Endothelial cell of umbilical vein (primary cell): ENCODE measurements at regions not wholly inside any gene's neighbourhood (a gene's known extent, or its start where the extent isn't known, plus 50 kb on each side); places are given as distances from the start of the nearest gene placed in this dataset.

Source experiments
- BruUV-seq: library from RNA; stranded (reverse); fragments of 400-500 nt; replicated peaks from 2 replicates; lab custom pipeline; 2021; lab: Mats Ljungman, UMichigan
- CTCF ChIA-PET: fragments of 300-600, 350-600 bp; sonication (Branson Sonifier 250); formaldehyde crosslinking; loops from one replicate; lab custom pipeline; 2021; ENCODE audit warnings: antibody characterized with exemption, inconsistent platforms; lab: Charles Lee
- POLR2A ChIA-PET: fragments of 300-600, 350-600 bp; sonication (Branson Sonifier 250); formaldehyde crosslinking; loops from one replicate; lab custom pipeline; 2021; ENCODE audit warnings: antibody characterized with exemption, inconsistent platforms; lab: Charles Lee
- DNase-seq: peaks from one replicate; pipeline ENCODE4 v3.0.0-alpha.2; 2011; ENCODE audit warnings: low read depth, low spot score
- FAIRE-seq: peaks from 2 replicates; lab custom pipeline; 2011; peaks lifted over from hg19 to GRCh38; lab: Jason Lieb, UNC
- H2AFZ ChIP-seq: 2 replicates; pipeline ENCODE4 v1.6.0; 2012; ENCODE audit warnings: low read depth, low read length, control low read depth, inconsistent platforms
- H3K27ac ChIP-seq: 2 replicates; pipeline ENCODE4 v1.5.1; 2011; ENCODE audit warnings: low read depth, mild to moderate bottlenecking, control low read depth, low read length, moderate library complexity; ENCODE audit not compliant: insufficient read depth
- H3K27me3 ChIP-seq, 2 experiments: 2 replicates each; pipeline versions ENCODE4 v1.6.0 to v1.6.1; 2011; ENCODE audit warnings: low read length in 2 of 2, mixed read lengths in 1 of 2; ENCODE audit not compliant: control insufficient read depth in 2 of 2, insufficient read depth in 2 of 2
- H3K36me3 ChIP-seq, 2 experiments: 2 replicates in 1 of 2; 3 replicates in 1 of 2; pipeline ENCODE4 v1.5.1; 2011; ENCODE audit warnings: low read length in 2 of 2, mild to moderate bottlenecking in 1 of 2, moderate library complexity in 1 of 2; ENCODE audit not compliant: control insufficient read depth in 2 of 2, insufficient read depth in 2 of 2; ENCODE audit errors: extremely low read depth in 1 of 2
- H3K4me1 ChIP-seq: 3 replicates; pipeline ENCODE4 v1.5.1; 2011; ENCODE audit warnings: mild to moderate bottlenecking, low read length; ENCODE audit not compliant: control insufficient read depth, insufficient read depth; ENCODE audit errors: extremely low read depth
- H3K4me2 ChIP-seq: 2 replicates; pipeline ENCODE4 v1.6.1; 2011; ENCODE audit warnings: low read length, control low read depth, mixed read lengths; ENCODE audit not compliant: insufficient read depth
- H3K4me3 ChIP-seq, 3 experiments: fragments of 200-600 bp in 1 of 3; sonication (generic), shearing (Covaris generic) in 1 of 3; replicated peaks in 1 of 3; 2 replicates each; pipeline ENCODE4 v1.5.1; 2011 to 2016; ENCODE audit warnings: control low read depth in 3 of 3, low read length in 3 of 3, mild to moderate bottlenecking in 2 of 3, inconsistent platforms in 1 of 3, low read depth in 1 of 3, moderate library complexity in 1 of 3; ENCODE audit not compliant: insufficient read depth in 1 of 3
- H3K79me2 ChIP-seq: 2 replicates; pipeline ENCODE4 v1.6.0; 2012; ENCODE audit warnings: low read length, inconsistent platforms; ENCODE audit not compliant: control insufficient read depth, insufficient read depth
- H3K9ac ChIP-seq: replicated peaks from 2 replicates; pipeline ENCODE3; 2011; ENCODE audit warnings: low read length, control low read depth; ENCODE audit not compliant: insufficient read depth; ENCODE audit errors: extremely low read depth
- H3K9me1 ChIP-seq: replicated peaks from 3 replicates; pipeline ENCODE4 v1.6.0; 2011; ENCODE audit warnings: mild to moderate bottlenecking, low read length; ENCODE audit not compliant: control insufficient read depth, insufficient read depth; ENCODE audit errors: extremely low read depth
- H3K9me3 ChIP-seq: replicated peaks from 2 replicates; pipeline ENCODE4 v1.5.1; 2012; ENCODE audit warnings: low read length, inconsistent platforms; ENCODE audit not compliant: control insufficient read depth, insufficient read depth
- H4K20me1 ChIP-seq: replicated peaks from 2 replicates; pipeline ENCODE3; 2011; ENCODE audit warnings: mild to moderate bottlenecking, low read length; ENCODE audit not compliant: control insufficient read depth, insufficient read depth; ENCODE audit errors: extremely low read depth
- EZH2 ChIP-seq: IDR thresholded peaks from 2 replicates; pipeline ENCODE4 v1.6.1; 2012; ENCODE audit warnings: borderline replicate concordance, low read depth, mild to moderate bottlenecking, moderate library complexity, low read length, inconsistent platforms; ENCODE audit not compliant: severe bottlenecking
- FOS ChIP-seq: IDR thresholded peaks from 2 replicates; pipeline ENCODE4 v1.6.1; 2011; ENCODE audit warnings: mild to moderate bottlenecking, low read length, moderate library complexity, borderline replicate concordance; ENCODE audit not compliant: insufficient read depth
- GATA2 ChIP-seq: IDR thresholded peaks from 2 replicates; pipeline ENCODE4 v1.7.0; 2011; ENCODE audit warnings: low read depth, mild to moderate bottlenecking, moderate library complexity, mixed read lengths, low read length; ENCODE audit not compliant: insufficient read length, insufficient read depth
- JUN ChIP-seq: IDR thresholded peaks from 2 replicates; pipeline ENCODE4 v1.6.1; 2011; ENCODE audit warnings: borderline replicate concordance, low read depth; ENCODE audit not compliant: insufficient read length, insufficient read depth
- MYC ChIP-seq: IDR thresholded peaks from one replicate; pipeline ENCODE4 v1.6.1; 2011; ENCODE audit warnings: mild to moderate bottlenecking, low read depth, low read length
- POLR2A ChIP-seq: IDR thresholded peaks from 2 replicates; pipeline ENCODE4 v1.6.1; 2012; ENCODE audit warnings: low read depth, mild to moderate bottlenecking, control low read depth, low read length
- POLR2AphosphoS5 ChIP-seq: IDR thresholded peaks from 2 replicates; pipeline ENCODE4 v1.6.1; 2012; ENCODE audit warnings: low read depth, mild to moderate bottlenecking, control low read depth, low read length, moderate library complexity; ENCODE audit not compliant: insufficient read depth
- dilution Hi-C: fragments of 300-500 bp; cut with MboI; formaldehyde crosslinking; loops from one replicate; pipeline ENCODE4 v1.15.0; 2019; ENCODE audit warnings: low sequenced_read_pairs; ENCODE audit not compliant: extremely low pct_ligation_motif_present
- intact Hi-C: fragments of 100-400 bp; cut with micrococcal nuclease; formaldehyde crosslinking; loops from one replicate; pipeline ENCODE4 v1.10.0; 2022
- TF ChIP-seq, protein P1 (sequence below), 2 donors: IDR thresholded peaks; 1 replicate in 1 of 2; 2 replicates in 1 of 2; pipeline ENCODE4 v1.5.1; 2011; ENCODE audit warnings: low read length in 2 of 2, mild to moderate bottlenecking in 2 of 2, moderate library complexity in 2 of 2, control low read depth in 1 of 2, inconsistent platforms in 1 of 2, low read depth in 1 of 2; ENCODE audit not compliant: insufficient read depth in 1 of 2; ENCODE audit errors: extremely low read depth in 1 of 2
- TF ChIP-seq, protein P2 (sequence below): IDR thresholded peaks from 2 replicates; pipeline ENCODE4 v1.6.1; 2011; ENCODE audit not compliant: insufficient read depth, insufficient read length

DNA sequence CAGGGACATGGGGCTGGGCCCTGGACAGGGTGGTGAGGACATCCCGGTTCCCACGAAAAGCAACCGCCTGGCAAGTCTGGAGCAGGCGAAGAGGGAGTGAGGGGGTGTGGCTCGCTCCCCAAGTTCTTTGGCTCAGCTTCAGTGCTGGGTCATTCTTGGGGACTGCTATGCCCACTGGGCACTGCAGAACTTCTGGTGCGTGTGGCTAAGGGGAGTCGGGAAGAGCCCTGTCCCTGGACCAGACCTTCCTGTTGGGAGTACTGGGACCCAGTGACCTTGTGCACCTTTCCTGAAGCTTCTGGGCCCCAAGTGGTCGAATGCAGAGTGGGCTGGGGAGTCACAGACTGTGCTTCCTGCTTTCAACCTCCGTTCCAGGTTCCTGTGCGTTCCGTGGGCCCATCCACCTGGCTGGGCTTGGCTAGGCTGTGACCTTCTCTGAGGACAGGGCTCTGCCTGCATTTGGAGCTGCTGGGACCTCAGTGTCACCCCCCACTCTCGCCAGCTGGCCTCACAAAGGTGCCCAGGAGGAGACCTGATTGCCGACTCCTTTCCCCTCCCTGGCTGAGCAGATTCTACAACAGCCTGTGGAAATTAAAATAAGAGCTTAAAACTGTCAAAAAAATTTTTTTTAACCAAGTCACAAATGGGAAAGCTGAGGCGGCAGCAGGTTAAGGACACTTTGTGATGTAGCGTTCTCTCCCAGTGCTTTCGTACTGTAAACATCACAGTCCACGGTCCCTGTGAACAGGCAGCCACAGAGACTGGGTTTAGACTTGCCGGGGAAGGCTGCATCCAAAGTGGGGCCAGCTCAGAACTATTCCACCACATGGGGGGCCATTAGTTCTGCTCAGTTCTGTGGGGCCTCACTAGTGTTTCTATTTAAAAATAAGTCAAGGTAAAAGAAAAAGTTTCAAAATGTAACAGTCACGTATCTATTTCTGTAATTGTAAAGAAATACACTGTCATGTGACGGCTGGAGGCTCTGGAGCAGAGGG lies 63.8 kb upstream of the WNT7B start:
- no peak overlapping the region for H3K4me3 ChIP-seq
- dilution Hi-C loops (no loop called here), intact Hi-C loops (no loop called here)
- ChIA-PET POLR2A (no interaction called here), CTCF (interaction anchor here (0.8 kb wide), 1 partner anchor 34 kb away, joined by 3 read pairs; no protein-coding TSS in a partner anchor)
- H3K9ac ChIP-seq = no peak overlapping the region
- H3K79me2 ChIP-seq = peaks cover 3% of the 10 kb centered on the region
- H3K9me3 ChIP-seq = no peaks in the 10 kb centered on the region
- TF ChIP-seq, protein P1, sequence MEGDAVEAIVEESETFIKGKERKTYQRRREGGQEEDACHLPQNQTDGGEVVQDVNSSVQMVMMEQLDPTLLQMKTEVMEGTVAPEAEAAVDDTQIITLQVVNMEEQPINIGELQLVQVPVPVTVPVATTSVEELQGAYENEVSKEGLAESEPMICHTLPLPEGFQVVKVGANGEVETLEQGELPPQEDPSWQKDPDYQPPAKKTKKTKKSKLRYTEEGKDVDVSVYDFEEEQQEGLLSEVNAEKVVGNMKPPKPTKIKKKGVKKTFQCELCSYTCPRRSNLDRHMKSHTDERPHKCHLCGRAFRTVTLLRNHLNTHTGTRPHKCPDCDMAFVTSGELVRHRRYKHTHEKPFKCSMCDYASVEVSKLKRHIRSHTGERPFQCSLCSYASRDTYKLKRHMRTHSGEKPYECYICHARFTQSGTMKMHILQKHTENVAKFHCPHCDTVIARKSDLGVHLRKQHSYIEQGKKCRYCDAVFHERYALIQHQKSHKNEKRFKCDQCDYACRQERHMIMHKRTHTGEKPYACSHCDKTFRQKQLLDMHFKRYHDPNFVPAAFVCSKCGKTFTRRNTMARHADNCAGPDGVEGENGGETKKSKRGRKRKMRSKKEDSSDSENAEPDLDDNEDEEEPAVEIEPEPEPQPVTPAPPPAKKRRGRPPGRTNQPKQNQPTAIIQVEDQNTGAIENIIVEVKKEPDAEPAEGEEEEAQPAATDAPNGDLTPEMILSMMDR (IDR thresholded peaks at IDR 0.05; ENCODE audit: extremely low read depth in 1 of 2, insufficient read depth in 1 of 2, low read depth in 1 of 2, low read length in 2 of 2) = no peak
- TF ChIP-seq, protein P2, sequence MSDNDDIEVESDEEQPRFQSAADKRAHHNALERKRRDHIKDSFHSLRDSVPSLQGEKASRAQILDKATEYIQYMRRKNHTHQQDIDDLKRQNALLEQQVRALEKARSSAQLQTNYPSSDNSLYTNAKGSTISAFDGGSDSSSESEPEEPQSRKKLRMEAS = no peak
- TF ChIP-seq POLR2A (no peak), EZH2 (no peak), MYC (no peak), POLR2AphosphoS5 (no peak), GATA2 (no peak), JUN (no peak), FOS (no peak)
- H3K36me3 ChIP-seq = no peaks in the 10 kb centered on the region
- H3K4me2 ChIP-seq = no peak overlapping the region
- no TSS peak for BruUV-seq
- H3K9me1 ChIP-seq = no peaks in the 10 kb centered on the region
- FAIRE-seq = no peak
- H3K4me1 ChIP-seq = peaks cover 31% of the 10 kb centered on the region
- no peaks in the 10 kb centered on the region for H3K27me3 ChIP-seq
- H2AFZ ChIP-seq = no peak overlapping the region
- H3K27ac ChIP-seq = no peak overlapping the region
- DNase-seq = no peak
- no peaks in the 10 kb centered on the region for H4K20me1 ChIP-seq
